ENCODE measurements at regions not wholly inside any gene's neighbourhood (a gene's known extent, or its start where the extent isn't known, plus 50 kb on each side); places are given as distances from the start of the nearest gene placed in this dataset.

DNA sequence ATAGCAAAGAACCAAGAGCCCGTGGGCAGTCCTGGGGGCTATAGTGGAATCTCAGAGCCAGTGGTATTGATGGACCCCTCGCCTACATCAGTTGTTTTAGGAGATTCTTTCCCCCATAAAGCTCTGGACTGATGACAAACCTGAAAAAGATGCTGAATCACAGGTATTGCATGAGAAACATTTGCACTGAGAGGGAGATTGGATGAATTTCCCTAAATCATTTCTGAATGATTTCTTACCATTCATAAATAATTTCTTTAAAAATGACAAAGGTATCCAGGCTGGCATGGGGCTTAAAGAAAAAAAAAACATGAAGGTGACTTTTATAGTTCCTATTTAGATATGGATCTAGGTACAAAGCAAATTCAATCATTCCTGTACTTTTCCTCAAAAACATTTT, 54.0 kb upstream of the SLIT3 start:
- Mint-ChIP-seq H3K4me3 (ENCODE audit: low read depth, unreplicated experiment) (no peak overlapping the region), H3K27me3 (ENCODE audit: unreplicated experiment) (no peaks in the 10 kb centered on the region), H3K4me1 (ENCODE audit: low read depth, unreplicated experiment) (no peaks in the 10 kb centered on the region), H3K27ac (ENCODE audit: unreplicated experiment) (no peak overlapping the region), H3K36me3 (ENCODE audit: insufficient read depth, unreplicated experiment) (no peaks in the 10 kb centered on the region), H3K9me3 (ENCODE audit: low read depth, unreplicated experiment) (peaks cover 15% of the 10 kb centered on the region)
- CTCF ChIA-PET: interaction anchor here (0.7 kb wide), 1 partner anchor 996 kb away, joined by 3 read pairs; no protein-coding TSS in a partner anchor
- intact Hi-C loops (cut with micrococcal nuclease; ENCODE audit: unreplicated experiment): no loop called here
- TF ChIP-seq, protein P1, sequence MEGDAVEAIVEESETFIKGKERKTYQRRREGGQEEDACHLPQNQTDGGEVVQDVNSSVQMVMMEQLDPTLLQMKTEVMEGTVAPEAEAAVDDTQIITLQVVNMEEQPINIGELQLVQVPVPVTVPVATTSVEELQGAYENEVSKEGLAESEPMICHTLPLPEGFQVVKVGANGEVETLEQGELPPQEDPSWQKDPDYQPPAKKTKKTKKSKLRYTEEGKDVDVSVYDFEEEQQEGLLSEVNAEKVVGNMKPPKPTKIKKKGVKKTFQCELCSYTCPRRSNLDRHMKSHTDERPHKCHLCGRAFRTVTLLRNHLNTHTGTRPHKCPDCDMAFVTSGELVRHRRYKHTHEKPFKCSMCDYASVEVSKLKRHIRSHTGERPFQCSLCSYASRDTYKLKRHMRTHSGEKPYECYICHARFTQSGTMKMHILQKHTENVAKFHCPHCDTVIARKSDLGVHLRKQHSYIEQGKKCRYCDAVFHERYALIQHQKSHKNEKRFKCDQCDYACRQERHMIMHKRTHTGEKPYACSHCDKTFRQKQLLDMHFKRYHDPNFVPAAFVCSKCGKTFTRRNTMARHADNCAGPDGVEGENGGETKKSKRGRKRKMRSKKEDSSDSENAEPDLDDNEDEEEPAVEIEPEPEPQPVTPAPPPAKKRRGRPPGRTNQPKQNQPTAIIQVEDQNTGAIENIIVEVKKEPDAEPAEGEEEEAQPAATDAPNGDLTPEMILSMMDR (IDR thresholded peaks at IDR 0.05; ENCODE audit: unreplicated experiment): no peak
- BruUV-seq (replicated peaks): no TSS peak
- DNase-seq: no peak

- no TSS peak for BruUV-seq (replicated peaks)
- peaks cover 17% of the 10 kb centered on the region for H3K9me3 Mint-ChIP-seq (ENCODE audit: low read depth, unreplicated experiment)
- H3K27me3 Mint-ChIP-seq (ENCODE audit: unreplicated experiment): no peaks in the 10 kb centered on the region
- no peaks in the 10 kb centered on the region for H3K4me1 Mint-ChIP-seq (ENCODE audit: low read depth, unreplicated experiment)
- TF ChIP-seq, protein P1 (IDR thresholded peaks at IDR 0.05; ENCODE audit: unreplicated experiment): no peak
- H3K4me3 Mint-ChIP-seq (ENCODE audit: low read depth, unreplicated experiment): no peak overlapping the region
- DNase-seq: no peak
- intact Hi-C loops (cut with micrococcal nuclease; ENCODE audit: unreplicated experiment): no loop called here
- CTCF ChIA-PET: interaction anchor here (0.7 kb wide), 1 partner anchor 997 kb away, joined by 3 read pairs; no protein-coding TSS in a partner anchor
- no peak overlapping the region for H3K27ac Mint-ChIP-seq (ENCODE audit: unreplicated experiment)
- no peaks in the 10 kb centered on the region for H3K36me3 Mint-ChIP-seq (ENCODE audit: insufficient read depth, unreplicated experiment)
These were observed 53.3 kb upstream of the SLIT3 start for GRCh38 chr5:169354263-169354662.

- H3K9me3 Mint-ChIP-seq (ENCODE audit: low read depth, unreplicated experiment): peaks cover 20% of the 10 kb centered on the region
- TF ChIP-seq, protein P1 (IDR thresholded peaks at IDR 0.05; ENCODE audit: unreplicated experiment): no peak
- intact Hi-C loops (cut with micrococcal nuclease; ENCODE audit: unreplicated experiment): no loop called here
- H3K27ac Mint-ChIP-seq (ENCODE audit: unreplicated experiment): no peak overlapping the region
- no peaks in the 10 kb centered on the region for H3K4me1 Mint-ChIP-seq (ENCODE audit: low read depth, unreplicated experiment)
- no peaks in the 10 kb centered on the region for H3K27me3 Mint-ChIP-seq (ENCODE audit: unreplicated experiment)
- CTCF ChIA-PET: interaction anchor here (0.7 kb wide), 1 partner anchor 471 kb away, joined by 6 read pairs; no protein-coding TSS in a partner anchor
- no TSS peak for BruUV-seq (replicated peaks)
- DNase-seq: no peak
- no peaks in the 10 kb centered on the region for H3K36me3 Mint-ChIP-seq (ENCODE audit: insufficient read depth, unreplicated experiment)
- H3K4me3 Mint-ChIP-seq (ENCODE audit: low read depth, unreplicated experiment): no peak overlapping the region
These were observed 52.0 kb upstream of the SLIT3 start for GRCh38 chr5:169352901-169353300.

- Mint-ChIP-seq H3K27me3 (ENCODE audit: unreplicated experiment) (no peaks in the 10 kb centered on the region), H3K27ac (ENCODE audit: unreplicated experiment) (no peak overlapping the region), H3K9me3 (ENCODE audit: low read depth, unreplicated experiment) (peaks cover 21% of the 10 kb centered on the region), H3K4me1 (ENCODE audit: low read depth, unreplicated experiment) (no peaks in the 10 kb centered on the region), H3K4me3 (ENCODE audit: low read depth, unreplicated experiment) (no peak overlapping the region), H3K36me3 (ENCODE audit: insufficient read depth, unreplicated experiment) (no peaks in the 10 kb centered on the region)
- TF ChIP-seq, protein P1 (IDR thresholded peaks at IDR 0.05; ENCODE audit: unreplicated experiment): no peak
- intact Hi-C loops (cut with micrococcal nuclease; ENCODE audit: unreplicated experiment): no loop called here
- BruUV-seq (replicated peaks): no TSS peak
- CTCF ChIA-PET: no interaction called here
- DNase-seq: no peak
These were observed 50.8 kb upstream of the SLIT3 start for GRCh38 chr5:169351721-169352120.

All from Calu3 (cell line).